Neural cell (in vitro differentiated cells): ENCODE measurements at regions not wholly inside any gene's neighbourhood (a gene's known extent, or its start where the extent isn't known, plus 50 kb on each side); places are given as distances from the start of the nearest gene placed in this dataset.

ENCODE experiments used
- H2AFZ ChIP-seq: fragments of 200-600, 300-800 bp; sonication (generic), shearing (Covaris generic); 2 replicates; pipeline ENCODE4 v1.6.0; 2014; ENCODE audit warnings: low read depth, mild to moderate bottlenecking, antibody characterized with exemption, low read length, moderate library complexity
- H3F3A ChIP-seq: fragments of 200-600 bp; shearing (Covaris generic); 2 replicates; pipeline ENCODE4 v1.6.1; 2016; ENCODE audit warnings: mild to moderate bottlenecking, moderate library complexity, mixed read lengths, antibody characterized with exemption, low read length; ENCODE audit not compliant: insufficient read depth, poor library complexity, severe bottlenecking
- H3K27ac ChIP-seq: fragments of 200-600, 300-800 bp; sonication (generic), shearing (Covaris generic); 2 replicates; pipeline ENCODE4 v1.5.1; 2014; ENCODE audit warnings: mild to moderate bottlenecking, low read length, moderate library complexity
- H3K27me3 ChIP-seq: fragments of 300-800, 200-600 bp; sonication (generic), shearing (Covaris generic); 2 replicates; pipeline ENCODE4 v1.6.0; 2014; ENCODE audit warnings: mild to moderate bottlenecking, low read depth, low read length, moderate library complexity; ENCODE audit not compliant: insufficient read depth
- H3K36me3 ChIP-seq: fragments of 300-800, 200-600 bp; sonication (generic), shearing (Covaris generic); 2 replicates; pipeline ENCODE4 v1.5.1; 2014; ENCODE audit warnings: mild to moderate bottlenecking, antibody characterized with exemption, low read length, moderate library complexity; ENCODE audit not compliant: insufficient read depth
- H3K4me2 ChIP-seq: fragments of 300-800, 200-600 bp; sonication (generic), shearing (Covaris generic); 2 replicates; pipeline ENCODE4 v1.6.0; 2014; ENCODE audit warnings: mild to moderate bottlenecking, low read length
- H3K4me3 ChIP-seq: fragments of 300-800, 200-600 bp; sonication (generic), shearing (Covaris generic); 2 replicates; pipeline ENCODE4 v1.5.1; 2014; ENCODE audit warnings: mild to moderate bottlenecking, low read length, moderate library complexity
- H3K79me2 ChIP-seq: fragments of 200-600 bp; shearing (Covaris generic); replicated peaks from 2 replicates; pipeline ENCODE4 v1.6.0; 2014; ENCODE audit warnings: mild to moderate bottlenecking, low read length, moderate library complexity; ENCODE audit not compliant: insufficient read depth
- H3K9ac ChIP-seq: fragments of 300-800, 200-600 bp; sonication (generic), shearing (Covaris generic); 2 replicates; pipeline ENCODE4 v1.6.1; 2016; ENCODE audit warnings: mild to moderate bottlenecking, low read length, mixed read lengths
- H3K9me2 ChIP-seq: fragments of 200-600 bp; shearing (Covaris generic); 2 replicates; pipeline ENCODE4 v1.6.1; 2016; ENCODE audit warnings: mild to moderate bottlenecking, low read length, mixed read lengths; ENCODE audit not compliant: insufficient read depth
- H3K9me3 ChIP-seq: fragments of 200-600, 300-800 bp; sonication (generic), shearing (Covaris generic); 2 replicates; pipeline ENCODE4 v1.6.1; 2016; ENCODE audit warnings: mild to moderate bottlenecking, mixed run types, low read length, moderate library complexity, mixed read lengths
- H4K20me1 ChIP-seq: fragments of 200-600 bp; shearing (Covaris generic); 2 replicates; pipeline ENCODE4 v1.6.1; 2016; ENCODE audit warnings: mild to moderate bottlenecking, mixed run types; ENCODE audit not compliant: insufficient read depth
- EP300 ChIP-seq: fragments of 450-650 bp; conservative IDR thresholded peaks from 2 replicates; pipeline ENCODE4 v1.6.1; 2014; ENCODE audit warnings: antibody characterized with exemption, mild to moderate bottlenecking, moderate library complexity; ENCODE audit not compliant: poor library complexity, severe bottlenecking
- EZH2 ChIP-seq: fragments of 200-600, 300-800 bp; shearing (Covaris generic), sonication (generic); IDR thresholded peaks from 2 replicates; pipeline ENCODE4 v1.6.1; 2014; ENCODE audit warnings: antibody characterized with exemption, low read length, borderline replicate concordance, mild to moderate bottlenecking; ENCODE audit not compliant: insufficient read depth, poor library complexity, severe bottlenecking
- MXI1 ChIP-seq: fragments of 450-650 bp; conservative IDR thresholded peaks from 2 replicates; pipeline ENCODE4 v1.6.1; 2014; ENCODE audit warnings: antibody characterized with exemption, mild to moderate bottlenecking; ENCODE audit not compliant: poor library complexity, severe bottlenecking
- POLR2AphosphoS5 ChIP-seq: IDR thresholded peaks from 2 replicates; pipeline ENCODE4 v1.6.1; 2012
- RAD21 ChIP-seq: fragments of 450-650 bp; conservative IDR thresholded peaks from 2 replicates; pipeline ENCODE4 v1.6.1; 2014; ENCODE audit warnings: antibody characterized with exemption, mild to moderate bottlenecking, moderate library complexity
- SMC3 ChIP-seq: fragments of 450-650 bp; conservative IDR thresholded peaks from 2 replicates; pipeline ENCODE4 v1.6.1; 2014; ENCODE audit warnings: antibody characterized with exemption, mild to moderate bottlenecking, moderate library complexity; ENCODE audit not compliant: poor library complexity
- TAF1 ChIP-seq: IDR thresholded peaks from 2 replicates; pipeline ENCODE4 v1.6.1; 2012; ENCODE audit warnings: low read depth
- TF ChIP-seq, protein P1 (sequence below): fragments of 450-650 bp; IDR thresholded peaks from 2 replicates; pipeline ENCODE4 v1.5.1; 2014; ENCODE audit warnings: antibody characterized with exemption, mild to moderate bottlenecking, moderate library complexity; ENCODE audit not compliant: poor library complexity, severe bottlenecking
- TF ChIP-seq, protein P2 (sequence below): IDR thresholded peaks from 2 replicates; pipeline ENCODE4 v1.6.1; 2012; ENCODE audit warnings: borderline replicate concordance

GRCh38 chr21:36549470-36549869 is 69.5 kb upstream of the CLDN14 start:
- H3K4me2 ChIP-seq: no peak overlapping the region
- no peak overlapping the region for H3K4me3 ChIP-seq
- H3K36me3 ChIP-seq: no peaks in the 10 kb centered on the region
- H3F3A ChIP-seq: no peaks in the 10 kb centered on the region
- H3K27me3 ChIP-seq: no peaks in the 10 kb centered on the region
- H3K79me2 ChIP-seq: no peaks in the 10 kb centered on the region
- no peak overlapping the region for H2AFZ ChIP-seq
- H3K9me3 ChIP-seq: no peaks in the 10 kb centered on the region
- no peak overlapping the region for H3K27ac ChIP-seq
- TF ChIP-seq EP300 (no peak), EZH2 (no peak), SMC3 (no peak), MXI1 (no peak), TAF1 (no peak), RAD21 (no peak), POLR2AphosphoS5 (no peak)
- TF ChIP-seq, protein P1, sequence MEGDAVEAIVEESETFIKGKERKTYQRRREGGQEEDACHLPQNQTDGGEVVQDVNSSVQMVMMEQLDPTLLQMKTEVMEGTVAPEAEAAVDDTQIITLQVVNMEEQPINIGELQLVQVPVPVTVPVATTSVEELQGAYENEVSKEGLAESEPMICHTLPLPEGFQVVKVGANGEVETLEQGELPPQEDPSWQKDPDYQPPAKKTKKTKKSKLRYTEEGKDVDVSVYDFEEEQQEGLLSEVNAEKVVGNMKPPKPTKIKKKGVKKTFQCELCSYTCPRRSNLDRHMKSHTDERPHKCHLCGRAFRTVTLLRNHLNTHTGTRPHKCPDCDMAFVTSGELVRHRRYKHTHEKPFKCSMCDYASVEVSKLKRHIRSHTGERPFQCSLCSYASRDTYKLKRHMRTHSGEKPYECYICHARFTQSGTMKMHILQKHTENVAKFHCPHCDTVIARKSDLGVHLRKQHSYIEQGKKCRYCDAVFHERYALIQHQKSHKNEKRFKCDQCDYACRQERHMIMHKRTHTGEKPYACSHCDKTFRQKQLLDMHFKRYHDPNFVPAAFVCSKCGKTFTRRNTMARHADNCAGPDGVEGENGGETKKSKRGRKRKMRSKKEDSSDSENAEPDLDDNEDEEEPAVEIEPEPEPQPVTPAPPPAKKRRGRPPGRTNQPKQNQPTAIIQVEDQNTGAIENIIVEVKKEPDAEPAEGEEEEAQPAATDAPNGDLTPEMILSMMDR: no peak
- TF ChIP-seq, protein P2, sequence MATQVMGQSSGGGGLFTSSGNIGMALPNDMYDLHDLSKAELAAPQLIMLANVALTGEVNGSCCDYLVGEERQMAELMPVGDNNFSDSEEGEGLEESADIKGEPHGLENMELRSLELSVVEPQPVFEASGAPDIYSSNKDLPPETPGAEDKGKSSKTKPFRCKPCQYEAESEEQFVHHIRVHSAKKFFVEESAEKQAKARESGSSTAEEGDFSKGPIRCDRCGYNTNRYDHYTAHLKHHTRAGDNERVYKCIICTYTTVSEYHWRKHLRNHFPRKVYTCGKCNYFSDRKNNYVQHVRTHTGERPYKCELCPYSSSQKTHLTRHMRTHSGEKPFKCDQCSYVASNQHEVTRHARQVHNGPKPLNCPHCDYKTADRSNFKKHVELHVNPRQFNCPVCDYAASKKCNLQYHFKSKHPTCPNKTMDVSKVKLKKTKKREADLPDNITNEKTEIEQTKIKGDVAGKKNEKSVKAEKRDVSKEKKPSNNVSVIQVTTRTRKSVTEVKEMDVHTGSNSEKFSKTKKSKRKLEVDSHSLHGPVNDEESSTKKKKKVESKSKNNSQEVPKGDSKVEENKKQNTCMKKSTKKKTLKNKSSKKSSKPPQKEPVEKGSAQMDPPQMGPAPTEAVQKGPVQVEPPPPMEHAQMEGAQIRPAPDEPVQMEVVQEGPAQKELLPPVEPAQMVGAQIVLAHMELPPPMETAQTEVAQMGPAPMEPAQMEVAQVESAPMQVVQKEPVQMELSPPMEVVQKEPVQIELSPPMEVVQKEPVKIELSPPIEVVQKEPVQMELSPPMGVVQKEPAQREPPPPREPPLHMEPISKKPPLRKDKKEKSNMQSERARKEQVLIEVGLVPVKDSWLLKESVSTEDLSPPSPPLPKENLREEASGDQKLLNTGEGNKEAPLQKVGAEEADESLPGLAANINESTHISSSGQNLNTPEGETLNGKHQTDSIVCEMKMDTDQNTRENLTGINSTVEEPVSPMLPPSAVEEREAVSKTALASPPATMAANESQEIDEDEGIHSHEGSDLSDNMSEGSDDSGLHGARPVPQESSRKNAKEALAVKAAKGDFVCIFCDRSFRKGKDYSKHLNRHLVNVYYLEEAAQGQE: no peak
- H4K20me1 ChIP-seq: no peaks in the 10 kb centered on the region
- no peaks in the 10 kb centered on the region for H3K9me2 ChIP-seq
- no peak overlapping the region for H3K9ac ChIP-seq

DNA sequence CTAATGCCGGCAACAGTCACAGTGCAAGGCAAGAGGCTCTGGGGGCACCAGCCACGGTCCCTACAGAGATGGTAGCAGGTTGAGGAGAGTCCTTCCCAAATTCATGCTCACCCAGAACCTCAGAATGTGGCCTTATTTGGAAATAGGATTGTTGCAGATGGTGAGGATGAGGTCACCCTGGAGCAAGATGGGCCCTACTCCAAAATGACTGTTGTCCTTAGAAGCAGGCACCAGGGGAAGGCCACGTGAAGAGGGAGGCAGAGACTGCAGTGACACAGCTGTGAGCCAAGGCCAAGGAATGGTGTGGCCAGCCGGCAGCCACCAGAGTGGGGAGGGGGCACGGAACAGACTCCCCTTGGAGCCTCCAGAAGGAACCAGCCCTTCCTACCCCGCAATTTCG is 70.8 kb upstream of the CLDN14 start:
- H3K27me3 ChIP-seq: no peaks in the 10 kb centered on the region
- no peaks in the 10 kb centered on the region for H3K36me3 ChIP-seq
- H3F3A ChIP-seq: no peaks in the 10 kb centered on the region
- no peak overlapping the region for H3K9ac ChIP-seq
- no peak overlapping the region for H3K4me2 ChIP-seq
- no peak overlapping the region for H3K27ac ChIP-seq
- H3K79me2 ChIP-seq: no peaks in the 10 kb centered on the region
- no peak overlapping the region for H2AFZ ChIP-seq
- no peaks in the 10 kb centered on the region for H4K20me1 ChIP-seq
- no peaks in the 10 kb centered on the region for H3K9me2 ChIP-seq
- no peak for TF ChIP-seq POLR2AphosphoS5
- TF ChIP-seq, protein P1: no peak
- no peak for TF ChIP-seq RAD21
- no peak for TF ChIP-seq MXI1
- TF ChIP-seq, protein P2: no peak
- no peak overlapping the region for H3K4me3 ChIP-seq
- H3K9me3 ChIP-seq: no peaks in the 10 kb centered on the region
